22Rv1 (cell line): ENCODE measurements at regions not wholly inside any gene's neighbourhood (a gene's known extent, or its start where the extent isn't known, plus 50 kb on each side); places are given as distances from the start of the nearest gene placed in this dataset.

ENCODE experiments used
- CTCF ChIP-seq: fragments of 450-650 bp; IDR thresholded peaks from 2 replicates; pipeline ENCODE4 v1.5.1; 2017; ENCODE audit warnings: mild to moderate bottlenecking
- ZFX ChIP-seq: fragments of 450-650 bp; IDR thresholded peaks from 2 replicates; pipeline ENCODE4 v1.6.1; 2017; ENCODE audit warnings: antibody characterized with exemption, borderline replicate concordance

- TF ChIP-seq ZFX: no peak
- peak; percentile 40 for TF ChIP-seq CTCF
These were observed 111.9 kb downstream of the EHF start for GRCh38 chr11:34732831-34733230.
